T-helper 9 cell (primary cell): ENCODE measurements at regions not wholly inside any gene's neighbourhood (a gene's known extent, or its start where the extent isn't known, plus 50 kb on each side); places are given as distances from the start of the nearest gene placed in this dataset.

Experiments
- DNase-seq: peaks from one replicate; pipeline ENCODE4 v3.0.0-alpha.2; 2020

- no peak for DNase-seq
Measured at GRCh38 chr18:67636597-67637385, 120.3 kb upstream of the DSEL start.

DNA sequence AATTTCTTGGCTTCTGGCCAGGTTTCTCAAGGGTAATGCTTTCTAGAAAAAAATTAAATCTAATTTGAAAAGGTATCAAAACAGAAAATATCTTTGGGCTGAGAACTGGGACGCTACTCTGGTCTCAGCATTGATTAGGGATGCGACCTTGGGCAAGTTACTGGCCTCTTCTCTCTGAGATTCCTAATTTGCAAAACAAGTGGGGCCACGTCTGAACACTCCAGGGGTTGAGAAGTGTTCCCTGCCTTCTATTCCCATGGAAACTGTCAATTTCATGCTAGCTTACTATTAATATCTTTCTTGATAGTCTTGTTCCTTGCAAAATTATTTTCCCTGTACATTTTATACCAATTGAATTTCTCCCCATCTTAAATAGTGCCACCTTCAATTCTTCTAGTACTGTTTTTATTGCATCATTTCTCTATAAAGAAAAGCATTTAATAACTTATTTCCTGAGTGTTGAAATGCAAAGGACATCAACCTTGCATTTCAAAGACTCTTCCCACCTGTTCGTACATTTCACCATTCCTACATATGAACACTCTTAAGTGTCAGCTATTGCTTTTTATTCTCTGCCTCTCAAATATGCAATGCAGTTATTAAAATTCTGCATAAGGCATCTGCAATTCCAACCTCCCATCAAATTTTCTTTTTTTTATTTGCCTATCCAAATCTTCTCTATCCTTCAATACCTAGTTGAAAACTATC lies 118.3 kb upstream of the DSEL start:
- no peak for DNase-seq

DNA sequence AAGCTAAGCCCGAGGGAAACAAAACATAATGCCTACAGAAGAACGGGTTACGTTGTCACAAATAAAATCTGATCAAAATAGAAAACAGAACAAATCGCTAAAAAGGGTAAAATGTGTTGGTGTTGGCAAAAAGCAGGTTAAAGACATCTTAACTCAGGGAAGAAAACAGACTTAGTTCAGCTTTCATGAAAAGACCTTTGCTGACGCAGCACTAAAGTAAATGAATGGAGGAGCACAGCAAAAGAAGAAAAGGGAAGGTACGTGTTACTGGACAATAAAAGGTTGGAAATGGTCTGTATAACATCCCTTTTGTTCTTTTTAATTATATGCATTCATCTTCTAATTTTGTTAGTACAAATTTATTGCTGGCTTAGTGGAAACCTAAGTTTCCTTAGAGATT lies 117.4 kb upstream of the DSEL start:
- DNase-seq = no peak

DNA sequence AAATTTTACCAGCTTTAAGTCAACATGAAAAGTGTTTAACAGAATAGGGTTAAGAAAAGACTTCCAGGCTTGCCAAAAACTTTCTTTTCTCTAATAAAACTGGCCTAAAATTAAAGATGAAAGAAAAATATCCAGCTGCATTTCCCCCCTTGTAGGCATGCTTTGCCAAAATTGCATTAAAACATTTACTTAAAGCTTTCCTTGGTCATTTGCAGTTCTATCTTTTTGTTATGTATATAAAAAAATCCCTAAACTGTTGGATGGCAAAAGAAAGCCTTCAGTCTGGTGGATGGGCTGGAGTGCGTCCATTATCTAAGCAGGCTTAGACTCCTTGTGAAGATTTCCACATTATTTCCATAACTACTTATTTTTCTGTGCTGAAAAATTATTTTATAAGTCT lies 105.4 kb upstream of the DSEL start:
- DNase-seq = no peak

- DNase-seq = no peak
Measured at GRCh38 chr18:67621049-67621713, 104.7 kb upstream of the DSEL start.

DNA sequence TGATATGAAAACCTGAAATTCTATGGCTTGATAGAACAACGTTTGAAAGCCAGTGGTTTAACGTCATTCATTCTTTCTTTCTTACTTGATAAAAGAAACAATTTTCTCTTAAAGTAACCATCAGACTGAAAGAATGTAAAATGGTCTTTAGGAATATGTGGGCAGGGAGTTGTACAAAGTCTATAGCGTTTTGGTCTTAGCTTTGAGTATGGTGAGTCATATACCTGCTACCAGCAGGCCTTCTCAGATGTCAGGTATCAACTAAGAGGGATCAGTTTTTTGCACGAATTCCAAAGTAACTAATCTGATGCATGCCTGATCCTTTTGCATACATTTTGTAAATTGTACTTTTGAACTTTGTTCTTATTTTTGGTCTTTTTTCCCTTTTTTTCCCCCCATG lies 101.5 kb upstream of the DSEL start:
- DNase-seq = no peak

DNA sequence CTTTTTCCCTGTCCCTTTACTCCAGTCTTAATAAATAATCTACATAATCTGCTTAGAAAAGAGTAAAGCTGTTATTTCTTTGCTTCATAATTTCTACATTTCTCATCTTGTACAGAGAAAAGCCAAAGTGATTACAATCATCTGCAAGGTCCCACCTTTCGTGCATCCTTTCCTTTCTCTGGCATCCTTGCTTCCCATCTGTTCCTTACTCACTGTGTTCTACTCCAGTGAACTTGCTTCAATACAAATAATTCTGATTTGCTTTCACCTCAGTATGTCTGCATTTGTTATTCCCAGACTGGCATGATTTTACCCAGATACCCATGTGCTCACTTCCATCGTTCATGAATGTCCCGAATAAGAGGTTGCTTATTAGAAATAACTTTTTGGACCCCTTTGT lies 99.4 kb upstream of the DSEL start:
- DNase-seq = no peak

DNA sequence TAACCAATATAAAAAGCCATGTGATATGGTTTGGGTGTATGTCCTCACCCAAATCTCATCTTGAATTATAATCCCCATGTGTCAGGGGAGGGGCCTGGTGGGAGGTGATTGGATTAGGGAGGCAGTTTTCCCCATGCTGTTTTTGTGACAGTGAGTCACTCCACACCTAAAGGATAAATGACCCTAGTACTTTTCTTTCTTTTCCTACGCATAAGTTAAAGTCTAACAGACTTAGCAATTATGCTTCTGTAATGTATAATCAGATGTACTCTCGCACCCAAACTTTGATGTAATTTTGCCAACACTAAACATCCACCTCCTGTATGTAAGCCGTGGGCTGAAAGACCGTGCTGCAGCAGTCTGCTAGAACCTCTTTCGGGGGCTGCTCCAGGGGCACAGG lies 97.2 kb upstream of the DSEL start:
- DNase-seq = no peak

DNA sequence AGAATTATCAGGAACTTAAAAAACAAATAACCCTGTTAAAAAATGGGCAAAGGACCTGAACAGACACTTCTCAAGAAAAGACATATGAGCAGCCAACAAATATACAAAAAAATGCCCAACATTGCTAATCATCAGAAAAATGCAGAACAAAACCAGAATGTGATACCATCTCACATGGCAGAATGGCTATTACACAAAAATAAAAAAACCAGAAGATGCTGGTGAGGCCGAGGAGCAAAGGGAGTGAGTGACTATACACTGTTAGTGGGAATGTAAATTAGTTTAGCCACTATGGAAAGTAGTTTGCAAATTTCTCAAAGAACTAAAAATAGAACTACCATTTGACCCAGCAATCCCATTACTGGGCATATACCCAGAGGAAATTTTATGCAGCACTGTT lies 95.8 kb upstream of the DSEL start:
- DNase-seq = no peak

- DNase-seq = no peak
Measured at GRCh38 chr18:67608615-67609273, 92.2 kb upstream of the DSEL start.

- DNase-seq = no peak
Measured at GRCh38 chr18:67608191-67608590, 91.7 kb upstream of the DSEL start.

DNA sequence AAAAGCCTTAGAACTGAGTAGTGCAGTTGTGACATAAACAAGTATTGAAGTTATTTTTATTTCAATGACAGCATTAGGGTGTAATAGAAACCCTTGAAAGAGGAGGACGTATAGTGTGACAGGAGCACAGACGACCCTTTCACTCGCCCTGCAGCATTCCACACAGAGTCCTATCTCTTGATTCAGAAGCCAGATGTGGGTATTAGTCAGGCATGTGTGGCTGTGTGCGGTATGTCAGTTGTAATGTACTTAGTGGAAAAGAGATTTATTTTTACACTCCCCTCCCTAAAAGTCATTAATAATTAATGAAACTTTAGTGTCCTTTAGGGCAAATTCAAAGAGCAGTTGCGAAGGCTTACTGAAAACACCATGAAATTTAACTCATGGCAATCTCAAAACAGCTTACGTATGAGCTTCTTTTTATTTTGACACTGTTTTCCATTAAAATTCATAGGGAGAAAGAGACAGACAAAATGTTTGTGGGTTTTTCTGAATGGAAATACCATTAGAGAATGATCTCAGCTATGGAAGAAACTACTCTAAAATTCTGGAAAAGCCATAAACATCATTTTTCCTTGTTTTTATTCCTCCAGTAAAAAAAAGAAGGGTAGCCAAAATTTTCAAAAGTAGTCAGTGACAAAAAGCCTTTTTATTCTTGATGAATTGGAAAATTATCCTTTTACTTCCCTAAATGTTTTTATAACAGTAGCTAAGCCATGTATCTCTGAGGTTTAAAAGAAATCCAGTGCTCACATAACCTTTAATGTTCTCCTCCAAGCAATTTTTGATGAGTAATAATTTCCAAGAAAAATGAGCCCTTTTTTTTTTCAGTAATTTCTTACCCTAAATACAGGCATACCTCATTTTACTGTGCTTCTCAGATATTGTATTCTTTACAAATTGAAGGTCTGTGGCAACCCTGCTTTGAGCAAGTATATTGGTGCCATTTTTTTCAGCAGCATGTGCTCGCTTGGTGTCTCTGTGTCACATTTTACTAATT lies 84.0 kb upstream of the DSEL start:
- no peak for DNase-seq

- no peak for DNase-seq
Measured at GRCh38 chr18:67599277-67599676, 82.8 kb upstream of the DSEL start.

- no peak for DNase-seq
Measured at GRCh38 chr18:67597759-67598158, 81.2 kb upstream of the DSEL start.

- no peak for DNase-seq
Measured at GRCh38 chr18:67596003-67596402, 79.5 kb upstream of the DSEL start.

DNA sequence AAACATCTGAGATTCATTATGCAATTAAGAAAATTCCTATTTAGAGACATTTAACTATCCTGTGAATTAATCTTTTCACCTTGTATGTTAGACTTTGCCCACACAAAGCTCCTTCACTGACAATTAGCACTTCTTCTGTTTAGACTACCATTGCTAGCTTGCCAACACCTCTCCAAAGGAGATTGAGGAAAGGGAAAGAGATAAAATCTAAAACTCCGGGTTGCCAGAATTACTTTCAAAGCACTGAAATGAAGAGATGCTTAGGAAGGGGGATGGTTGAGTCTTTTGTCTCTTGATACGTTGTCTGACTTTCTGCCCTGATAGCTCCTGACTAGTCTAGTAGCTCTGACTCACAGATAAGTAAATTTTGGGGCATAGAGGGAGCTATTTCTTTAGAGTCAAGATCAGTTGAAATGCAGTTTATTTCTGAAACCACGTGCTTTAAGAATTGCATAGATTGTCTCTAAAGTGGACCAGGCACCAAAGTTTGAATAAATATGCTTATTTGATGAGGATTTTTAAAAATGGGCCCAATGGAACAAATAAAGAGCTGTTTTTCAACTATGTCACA lies 74.1 kb upstream of the DSEL start:
- DNase-seq = no peak

GRCh38 chr18:67589325-67589724 lies 72.8 kb upstream of the DSEL start:
- no peak for DNase-seq

GRCh38 chr18:67586101-67586500 lies 69.6 kb upstream of the DSEL start:
- no peak for DNase-seq

- no peak for DNase-seq
Measured at GRCh38 chr18:67583621-67584020, 67.1 kb upstream of the DSEL start.

DNA sequence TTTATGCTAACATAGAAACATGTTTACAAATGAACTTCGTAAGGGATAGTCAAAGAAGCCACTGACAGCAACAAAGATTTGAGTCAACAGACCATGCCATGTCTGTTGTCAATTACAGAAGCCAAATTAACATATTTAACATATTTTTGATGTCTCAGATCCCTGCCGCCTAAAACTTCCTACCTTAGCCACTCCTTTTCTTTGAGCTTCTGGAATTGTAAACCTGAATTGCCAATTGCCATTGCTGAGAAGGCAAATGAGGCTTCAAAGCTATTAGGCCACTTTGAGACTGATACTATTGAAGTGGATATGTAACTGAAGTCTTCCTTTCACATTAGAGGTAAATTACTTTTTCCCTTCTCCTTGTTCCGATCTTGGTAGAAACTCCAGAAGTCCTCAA lies 66.0 kb upstream of the DSEL start:
- DNase-seq = no peak

GRCh38 chr18:67581178-67581577 lies 64.7 kb upstream of the DSEL start:
- DNase-seq = no peak

DNA sequence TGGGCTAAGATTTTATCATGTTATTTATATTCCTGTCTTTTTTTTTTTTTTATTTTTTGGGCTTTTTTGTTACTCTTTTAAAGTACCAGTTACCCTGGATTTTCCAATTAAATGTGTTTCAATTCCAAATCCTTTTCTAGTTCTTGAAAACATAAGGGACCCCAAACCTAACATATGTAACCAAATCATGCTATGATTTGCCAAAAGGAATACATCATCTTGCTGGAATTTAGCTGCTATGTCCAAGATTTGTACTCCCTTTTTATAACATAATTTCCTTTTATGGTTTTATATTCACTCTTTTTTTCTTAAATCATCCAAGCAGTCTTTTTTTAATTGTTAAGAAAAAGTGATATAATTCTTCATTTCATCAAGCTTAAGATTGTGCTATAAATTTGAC lies 60.9 kb upstream of the DSEL start:
- no peak for DNase-seq
